ENCODE measurements at regions not wholly inside any gene's neighbourhood (a gene's known extent, or its start where the extent isn't known, plus 50 kb on each side); places are given as distances from the start of the nearest gene placed in this dataset.

GRCh38 chrX:13906093-13906492 lies 89.2 kb upstream of the GPM6B start:
- no peak overlapping the region for H3K9ac ChIP-seq (ENCODE audit: insufficient read depth, low read depth, low read length)
- no peak for ATAC-seq
- 8% methylated on average over 1 of the region's 1 CpG for WGBS (ENCODE audit: low lambda C conversion rate)
- no peaks in the 10 kb centered on the region for H3K36me3 ChIP-seq (replicated peaks in 1 of 2; ENCODE audit: control insufficient read depth in 1 of 2, insufficient read depth in 2 of 2, low read length in 2 of 2)
- intact Hi-C loops (cut with micrococcal nuclease; ENCODE audit: unreplicated experiment) (no loop called here), in situ Hi-C loops (cut with HindIII; ENCODE audit: extremely low pct_ligation_motif_present, low pct_unique_long_range_greater_than_20kb) (no loop called here)
- no peak for TF ChIP-seq ZNF883 (CRISPR knock-in tag; IDR thresholded peaks at IDR 0.05; ENCODE audit: not compliant biosample characterization)
- no peak for TF ChIP-seq ZMAT3 (CRISPR knock-in tag; conservative IDR thresholded peaks at IDR 0.05)
- no peak for TF ChIP-seq ARNTL (CRISPR knock-in tag; IDR thresholded peaks at IDR 0.05)
- TF ChIP-seq ZFP37 (CRISPR knock-in tag; IDR thresholded peaks at IDR 0.05; ENCODE audit: borderline replicate concordance): no peak
- no peak for TF ChIP-seq JUND (CRISPR knock-in tag; IDR thresholded peaks at IDR 0.05)
- no peak for TF ChIP-seq MED1 (CRISPR knock-in tag; IDR thresholded peaks at IDR 0.05)
- TF ChIP-seq SP1 (IDR thresholded peaks at IDR 0.05): no peak
- TF ChIP-seq SP1 (CRISPR knock-in tag; IDR thresholded peaks at IDR 0.05): no peak
- no peak for TF ChIP-seq MXD1 (CRISPR knock-in tag; IDR thresholded peaks at IDR 0.05)
- no peak for TF ChIP-seq HMG20A (CRISPR knock-in tag; IDR thresholded peaks at IDR 0.05; ENCODE audit: borderline replicate concordance)
- TF ChIP-seq ZNF878 (CRISPR knock-in tag; IDR thresholded peaks at IDR 0.05): no peak
- no peak for TF ChIP-seq JARID2 (CRISPR knock-in tag; IDR thresholded peaks at IDR 0.05; ENCODE audit: insufficient replicate concordance)
- TF ChIP-seq ZNF737 (CRISPR knock-in tag; IDR thresholded peaks at IDR 0.05; ENCODE audit: borderline replicate concordance): no peak
- no peak for TF ChIP-seq SMC3 (IDR thresholded peaks at IDR 0.05; ENCODE audit: low read length)
- TF ChIP-seq MLXIP (CRISPR knock-in tag; IDR thresholded peaks at IDR 0.05; ENCODE audit: borderline replicate concordance): no peak
- TF ChIP-seq ZNF770 (CRISPR knock-in tag; IDR thresholded peaks at IDR 0.05): no peak
- no peak overlapping the region for H3K4me2 ChIP-seq (ENCODE audit: low read depth, low read length)
- no peak overlapping the region for H3K27ac ChIP-seq (ENCODE audit: extremely low read length, insufficient read depth, low read length)
- H3K79me2 ChIP-seq (ENCODE audit: insufficient read depth, low read length): no peaks in the 10 kb centered on the region
- BruUV-seq (replicated peaks): no TSS peak
- ChIA-PET POLR2A (no interaction called here), CTCF (ENCODE audit: low intra/inter-chr PET ratio, low total read pairs) (no interaction called here)
- H2AFZ ChIP-seq (ENCODE audit: low read length): no peak overlapping the region
- no peak for FAIRE-seq
- DNase-seq (ENCODE audit: low spot score): no peak
- no peaks in the 10 kb centered on the region for H3K4me1 ChIP-seq (ENCODE audit: insufficient read depth, low read length)
- H3K4me3 ChIP-seq (replicated peaks in 1 of 3; ENCODE audit: insufficient read depth in 1 of 3, low read depth in 2 of 3, low read length in 3 of 3): no peak overlapping the region
- H3K9me3 ChIP-seq (ENCODE audit: low read length): no peaks in the 10 kb centered on the region
- H3K27me3 ChIP-seq (ENCODE audit: control insufficient read depth in 1 of 2, insufficient read depth in 2 of 2, low read length in 2 of 2): 0 out of 5 replicates have a peak, but pooled peaks cover 0 to 3% of the 10 kb centered on the region in 2 experiments
- H4K20me1 ChIP-seq (ENCODE audit: insufficient read depth, low read length): no peaks in the 10 kb centered on the region

All from HepG2 (cell line).